ENCODE measurements at regions not wholly inside any gene's neighbourhood (a gene's known extent, or its start where the extent isn't known, plus 50 kb on each side); places are given as distances from the start of the nearest gene placed in this dataset.
"Not testable (repeated sequence)": the region's sequence is repeated elsewhere in the genome, so short reads cannot be mapped to it uniquely, and the experiment has no call there.

GRCh38 chr17:47057830-47058229 lies 78.8 kb upstream of the RPRML start:
- Mint-ChIP-seq H3K27ac (no peak overlapping the region), H3K27me3 (ENCODE audit: insufficient read depth) (no peaks in the 10 kb centered on the region), H3K9me3 (no peaks in the 10 kb centered on the region), H3K4me3 (no peak overlapping the region), H3K4me1 (ENCODE audit: low read depth) (no peaks in the 10 kb centered on the region), H3K36me3 (ENCODE audit: low read depth) (peaks cover 15% of the 10 kb centered on the region)
- DNase-seq: no peak
- no peak for TF ChIP-seq CTCF (IDR thresholded peaks at IDR 0.05)

GRCh38 chr17:47057279-47057678 lies 78.2 kb upstream of the RPRML start:
- not testable (repeated sequence) for H3K27me3 Mint-ChIP-seq (ENCODE audit: insufficient read depth); H3K27ac Mint-ChIP-seq; H3K4me1 Mint-ChIP-seq (ENCODE audit: low read depth); H3K9me3 Mint-ChIP-seq; DNase-seq; H3K4me3 Mint-ChIP-seq
- H3K36me3 Mint-ChIP-seq (ENCODE audit: low read depth): peaks cover 15% of the 10 kb centered on the region

GRCh38 chr17:47056687-47057086 lies 77.6 kb upstream of the RPRML start:
- H3K27me3 Mint-ChIP-seq (ENCODE audit: insufficient read depth); H3K4me3 Mint-ChIP-seq; H3K27ac Mint-ChIP-seq; DNase-seq; H3K4me1 Mint-ChIP-seq (ENCODE audit: low read depth); H3K9me3 Mint-ChIP-seq: not testable (repeated sequence)
- H3K36me3 Mint-ChIP-seq (ENCODE audit: low read depth): peaks cover 15% of the 10 kb centered on the region

All from HFFc6 (cell line).